Left colon (tissue), 2 donors: ENCODE measurements at regions not wholly inside any gene's neighbourhood (a gene's known extent, or its start where the extent isn't known, plus 50 kb on each side); places are given as distances from the start of the nearest gene placed in this dataset.
"Not testable (repeated sequence)": the region's sequence is repeated elsewhere in the genome, so short reads cannot be mapped to it uniquely, and the experiment has no call there.

Experiments used
- ATAC-seq: fragments of 200-7000 bp; cut with Tn5 transposase; one replicate; pipeline ENCODE4 v1.9.1; 2020; ENCODE audit warnings: mild to moderate bottlenecking, moderate library complexity
- DNase-seq, 2 donors: peaks; one replicate each; pipeline ENCODE4 v3.0.0-alpha.2; 2020
- intact Hi-C, 2 donors: fragments of 100-400 bp; cut with DNase I in 1 of 2; cut with micrococcal nuclease in 1 of 2; formaldehyde crosslinking; loops; one replicate each; pipeline versions ENCODE4 v1.11.2 to v1.14.0; 2022; cut with DNase I, micrococcal nuclease
- donor health status: DM: no; HTN: no; CAD: no.
- donor health status: DM: yes; HTN: yes; CAD: no.

GRCh38 chr11:97764605-97765004 is 1256.1 kb upstream of the CNTN5 start:
- ATAC-seq (no peak), DNase-seq (no peak)
- intact Hi-C loops = no loop called here

GRCh38 chr11:97770570-97770969 is 1250.2 kb upstream of the CNTN5 start:
- intact Hi-C loops = no loop called here
- no peak for DNase-seq
- ATAC-seq = no peak

- intact Hi-C loops = no loop called here
- ATAC-seq (no peak), DNase-seq (no peak)
Measured at GRCh38 chr11:97772705-97773104, 1248.0 kb upstream of the CNTN5 start.

GRCh38 chr11:97784388-97784787 is 1236.4 kb upstream of the CNTN5 start:
- DNase-seq, ATAC-seq, intact Hi-C loops: not testable (repeated sequence)

DNA sequence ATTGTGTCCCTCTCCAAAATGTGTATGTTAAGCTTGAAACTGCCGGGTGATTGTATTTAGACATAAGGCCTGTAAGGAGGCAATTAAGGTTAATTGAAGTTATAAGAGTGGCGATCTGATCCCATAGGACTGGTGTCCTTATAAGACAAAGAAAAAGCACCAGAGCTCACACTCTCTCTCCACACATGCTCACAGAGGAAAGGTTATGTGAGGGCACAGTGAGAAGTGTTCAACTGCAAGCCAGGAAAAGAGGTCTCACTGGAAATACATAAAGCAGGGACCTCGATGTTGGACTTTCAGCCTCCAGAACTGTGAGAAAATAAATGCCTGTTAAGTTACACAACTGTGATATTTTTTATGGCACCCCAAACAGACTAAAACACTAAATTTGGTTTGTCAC is 1233.8 kb upstream of the CNTN5 start:
- DNase-seq = no peak
- intact Hi-C loops = no loop called here
- ATAC-seq = no peak

DNA sequence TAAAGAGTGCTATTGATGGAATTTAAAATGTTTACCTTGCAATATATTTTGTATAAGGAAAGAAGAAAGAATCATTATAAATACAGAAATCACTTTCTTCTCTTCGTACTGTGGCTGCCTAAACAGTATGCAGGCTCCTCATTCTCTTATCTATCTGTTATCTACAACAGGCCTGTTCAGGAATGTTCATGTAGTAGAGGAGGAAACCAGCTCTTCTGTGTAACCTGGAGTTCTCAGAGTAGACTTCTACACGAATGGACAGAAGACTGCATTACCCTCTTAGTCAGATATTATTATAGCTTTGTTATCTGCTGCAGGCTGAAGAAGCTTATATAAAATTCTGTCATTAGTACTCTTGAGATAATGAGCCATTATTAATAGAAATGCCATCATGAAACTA is 1225.9 kb upstream of the CNTN5 start:
- DNase-seq (no peak), ATAC-seq (no peak)
- intact Hi-C loops = no loop called here

DNA sequence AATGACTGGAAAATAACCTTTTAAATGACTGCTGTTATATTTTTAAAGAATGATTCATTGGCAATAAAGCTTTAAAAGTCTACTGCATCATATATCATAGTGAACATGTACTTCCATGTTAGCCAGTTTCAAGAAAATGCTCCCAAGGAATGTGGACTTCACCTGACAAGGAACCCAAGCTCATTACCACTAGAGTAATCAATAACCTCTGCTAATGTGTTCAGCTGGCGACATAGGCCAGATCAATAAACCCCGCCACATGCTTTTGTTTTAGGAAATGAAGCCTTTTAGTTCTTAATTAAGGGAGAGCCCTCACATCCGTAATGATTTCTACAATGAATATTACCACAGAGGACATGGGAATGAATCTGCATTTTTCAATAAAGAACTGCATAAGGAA is 1219.9 kb upstream of the CNTN5 start:
- no peak for DNase-seq

GRCh38 chr11:97814325-97814959 is 1206.3 kb upstream of the CNTN5 start:
- intact Hi-C loops = no loop called here
- DNase-seq = no peak
- no peak for ATAC-seq

More for the DNA sequence above, 1219.9 kb upstream of the CNTN5 start:
- ATAC-seq = no peak
- intact Hi-C loops = no loop called here

DNA sequence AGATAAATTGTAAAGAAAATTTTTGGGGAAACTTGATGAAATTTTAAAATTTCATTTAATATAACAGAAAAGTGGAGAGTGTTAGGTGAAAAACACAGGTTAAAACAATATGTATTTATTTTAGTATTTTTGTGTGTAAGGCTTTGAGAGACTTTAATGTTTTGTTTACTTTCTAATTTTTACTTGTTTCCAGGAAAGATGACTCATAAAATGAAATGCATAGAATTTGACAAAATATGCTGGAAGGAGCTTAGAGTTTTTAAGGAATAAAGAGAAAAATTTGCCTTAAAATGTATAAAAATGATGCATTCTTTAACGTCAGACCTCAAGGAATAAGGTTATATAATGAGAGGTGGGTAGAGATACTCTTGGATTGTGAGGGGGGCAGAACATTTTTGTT is 1205.1 kb upstream of the CNTN5 start:
- intact Hi-C loops = no loop called here
- ATAC-seq (no peak), DNase-seq (no peak)

- DNase-seq (no peak), ATAC-seq (no peak)
- intact Hi-C loops = no loop called here
Measured at GRCh38 chr11:97832451-97832850, 1188.3 kb upstream of the CNTN5 start.

DNA sequence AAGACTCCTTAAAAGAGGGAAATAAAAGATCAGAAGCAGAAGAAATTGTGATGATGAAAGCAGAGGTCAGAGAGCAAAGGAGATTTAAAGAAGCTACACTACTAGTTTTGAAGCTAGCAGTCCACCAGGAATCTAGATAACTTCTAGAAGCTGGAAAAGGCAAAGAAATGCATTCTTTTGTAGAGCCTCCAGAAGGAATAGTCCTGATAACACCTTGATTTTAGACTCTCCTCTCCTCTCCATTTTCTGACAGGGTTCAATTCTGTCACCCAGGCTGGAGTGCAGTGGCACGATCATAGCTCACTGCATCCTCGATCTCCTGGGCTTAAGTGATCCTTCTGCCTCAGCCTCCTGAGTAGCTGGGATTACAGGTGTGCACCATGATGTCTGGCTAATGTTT is 1187.3 kb upstream of the CNTN5 start:
- intact Hi-C loops = no loop called here
- no peak for ATAC-seq
- DNase-seq = no peak

DNA sequence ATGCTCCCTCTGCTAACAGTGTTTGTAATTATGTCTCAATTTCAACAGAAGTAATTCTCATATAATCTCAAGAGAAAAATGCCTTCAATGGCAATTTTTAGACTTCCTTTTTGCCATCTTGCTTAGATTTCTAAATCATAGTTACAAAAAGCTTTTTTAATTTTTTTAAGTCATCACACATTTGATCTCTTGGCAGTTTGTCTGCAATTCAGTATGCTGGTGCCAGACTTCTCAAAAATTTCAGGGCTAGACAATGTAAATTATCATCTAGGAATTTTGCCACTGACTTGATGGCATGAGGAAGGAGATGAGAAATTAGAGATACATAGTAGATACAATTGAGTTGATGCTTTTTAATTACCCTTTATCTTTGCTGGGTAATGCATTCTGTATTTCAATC is 1176.7 kb upstream of the CNTN5 start:
- DNase-seq (no peak), ATAC-seq (no peak)

GRCh38 chr11:97847730-97848129 is 1173.0 kb upstream of the CNTN5 start:
- ATAC-seq (no peak), DNase-seq (no peak)
- intact Hi-C loops = no loop called here

More for the DNA sequence above, 1176.7 kb upstream of the CNTN5 start:
- intact Hi-C loops = no loop called here

- intact Hi-C loops = no loop called here
- no peak for DNase-seq
- ATAC-seq = no peak
Measured at GRCh38 chr11:97850701-97851100, 1170.0 kb upstream of the CNTN5 start.

GRCh38 chr11:97854357-97854756 is 1166.4 kb upstream of the CNTN5 start:
- DNase-seq (no peak), ATAC-seq (no peak)
- intact Hi-C loops = no loop called here

GRCh38 chr11:97854877-97855276 is 1165.9 kb upstream of the CNTN5 start:
- ATAC-seq = no peak
- intact Hi-C loops = no loop called here

DNA sequence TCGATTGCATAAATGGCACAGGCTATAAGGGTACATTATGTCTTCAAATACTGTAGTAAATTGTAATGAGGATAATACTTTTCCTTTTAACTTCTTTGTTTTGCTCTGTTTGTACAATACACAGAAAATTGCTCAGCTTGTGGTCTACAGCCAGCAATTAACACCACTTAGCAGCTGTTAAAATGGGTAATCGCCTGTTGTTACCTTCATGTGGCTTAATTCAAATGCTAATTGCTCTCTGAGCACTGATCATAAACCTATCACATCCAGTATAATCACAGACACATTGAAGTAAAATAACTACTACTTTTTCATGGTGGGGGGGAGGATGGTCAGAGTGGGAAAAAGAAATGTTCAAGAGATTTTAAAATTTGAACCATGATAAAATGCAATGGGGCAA is 1164.1 kb upstream of the CNTN5 start:
- no peak for DNase-seq
- intact Hi-C loops = no loop called here
- ATAC-seq = no peak

More at GRCh38 chr11:97854877-97855276, 1165.9 kb upstream of the CNTN5 start:
- no peak for DNase-seq

- intact Hi-C loops = no loop called here
- DNase-seq (no peak), ATAC-seq (no peak)
Measured at GRCh38 chr11:97860237-97860636, 1160.5 kb upstream of the CNTN5 start.

GRCh38 chr11:97862021-97862420 is 1158.7 kb upstream of the CNTN5 start:
- ATAC-seq (no peak), DNase-seq (no peak)
- intact Hi-C loops = no loop called here

- intact Hi-C loops = no loop called here
- ATAC-seq (no peak), DNase-seq (no peak)
Measured at GRCh38 chr11:97865424-97866012, 1155.2 kb upstream of the CNTN5 start.

GRCh38 chr11:97871816-97872215 is 1148.9 kb upstream of the CNTN5 start:
- ATAC-seq (no peak), DNase-seq (no peak)
- intact Hi-C loops = no loop called here
